ENCODE measurements at regions not wholly inside any gene's neighbourhood (a gene's known extent, or its start where the extent isn't known, plus 50 kb on each side); places are given as distances from the start of the nearest gene placed in this dataset.

DNA sequence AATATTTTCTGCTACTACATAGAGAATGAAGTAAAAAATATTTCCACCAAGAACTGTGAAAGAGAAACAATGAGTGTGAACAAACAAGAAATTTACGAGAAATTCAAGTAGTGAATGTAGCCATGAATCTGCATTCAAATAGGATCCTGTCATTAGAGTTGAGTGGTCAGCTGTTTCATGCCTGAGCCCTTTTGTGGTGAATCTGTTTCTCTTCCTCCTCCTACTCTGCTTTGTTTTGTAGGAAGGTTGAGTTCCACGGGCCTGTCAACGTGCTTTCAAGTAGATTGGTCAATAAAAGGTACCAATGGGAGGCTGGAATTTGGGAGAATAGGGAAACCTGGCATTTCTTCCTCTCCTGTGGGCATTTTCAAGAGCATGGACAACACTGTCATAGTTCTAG, 1749.6 kb upstream of the FLRT2 start:
- H3K36me3 ChIP-seq, result no peaks in the 10 kb centered on the region
- WGBS, 2 donors, result 55 to 61% methylated on average over 3 of the region's 3 CpGs
- H3K27ac ChIP-seq, result no peak overlapping the region
- no peaks in the 10 kb centered on the region for H3K4me1 ChIP-seq
- no peak for ATAC-seq (ENCODE audit: low FRiP score in 2 of 2)
- no peaks in the 10 kb centered on the region for H3K27me3 ChIP-seq
- H3K4me3 ChIP-seq, result no peak overlapping the region
- no peak for TF ChIP-seq POLR2AphosphoS5 (IDR thresholded peaks at IDR 0.05)
- TF ChIP-seq, protein P1, sequence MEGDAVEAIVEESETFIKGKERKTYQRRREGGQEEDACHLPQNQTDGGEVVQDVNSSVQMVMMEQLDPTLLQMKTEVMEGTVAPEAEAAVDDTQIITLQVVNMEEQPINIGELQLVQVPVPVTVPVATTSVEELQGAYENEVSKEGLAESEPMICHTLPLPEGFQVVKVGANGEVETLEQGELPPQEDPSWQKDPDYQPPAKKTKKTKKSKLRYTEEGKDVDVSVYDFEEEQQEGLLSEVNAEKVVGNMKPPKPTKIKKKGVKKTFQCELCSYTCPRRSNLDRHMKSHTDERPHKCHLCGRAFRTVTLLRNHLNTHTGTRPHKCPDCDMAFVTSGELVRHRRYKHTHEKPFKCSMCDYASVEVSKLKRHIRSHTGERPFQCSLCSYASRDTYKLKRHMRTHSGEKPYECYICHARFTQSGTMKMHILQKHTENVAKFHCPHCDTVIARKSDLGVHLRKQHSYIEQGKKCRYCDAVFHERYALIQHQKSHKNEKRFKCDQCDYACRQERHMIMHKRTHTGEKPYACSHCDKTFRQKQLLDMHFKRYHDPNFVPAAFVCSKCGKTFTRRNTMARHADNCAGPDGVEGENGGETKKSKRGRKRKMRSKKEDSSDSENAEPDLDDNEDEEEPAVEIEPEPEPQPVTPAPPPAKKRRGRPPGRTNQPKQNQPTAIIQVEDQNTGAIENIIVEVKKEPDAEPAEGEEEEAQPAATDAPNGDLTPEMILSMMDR (IDR thresholded peaks at IDR 0.05), result no peak
- no peak for TF ChIP-seq POLR2A (IDR thresholded peaks at IDR 0.05)
- TF ChIP-seq EP300 (IDR thresholded peaks at IDR 0.05), result no peak
- no peaks in the 10 kb centered on the region for H3K9me3 ChIP-seq
- DNase-seq, result no peak

DNA sequence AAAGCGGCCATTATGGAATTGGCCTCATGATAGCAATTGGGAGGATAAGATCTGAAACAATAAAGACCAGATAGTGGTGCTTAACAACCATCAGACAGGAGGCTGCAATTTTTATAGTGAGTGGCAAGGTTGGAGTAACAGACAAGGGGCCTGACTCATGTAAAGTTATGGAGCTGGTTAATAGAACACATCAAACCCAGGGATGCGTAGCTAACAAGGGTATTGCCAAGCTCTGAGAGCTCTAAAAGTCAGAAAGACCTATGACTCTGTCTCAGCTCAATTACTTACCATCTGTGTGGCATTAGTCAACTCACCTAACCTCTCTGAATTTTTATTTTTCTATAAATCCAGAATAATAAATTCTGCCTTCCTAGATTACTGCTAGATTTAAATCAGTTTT, 1731.5 kb upstream of the FLRT2 start:
- 61 to 87% methylated on average over 2 of the region's 2 CpGs for WGBS, 2 donors
- DNase-seq, result no peak
- no peak for TF ChIP-seq EP300 (IDR thresholded peaks at IDR 0.05)
- no peak for TF ChIP-seq POLR2AphosphoS5 (IDR thresholded peaks at IDR 0.05)
- TF ChIP-seq, protein P1 (IDR thresholded peaks at IDR 0.05), result no peak
- TF ChIP-seq POLR2A (IDR thresholded peaks at IDR 0.05), result no peak

DNA sequence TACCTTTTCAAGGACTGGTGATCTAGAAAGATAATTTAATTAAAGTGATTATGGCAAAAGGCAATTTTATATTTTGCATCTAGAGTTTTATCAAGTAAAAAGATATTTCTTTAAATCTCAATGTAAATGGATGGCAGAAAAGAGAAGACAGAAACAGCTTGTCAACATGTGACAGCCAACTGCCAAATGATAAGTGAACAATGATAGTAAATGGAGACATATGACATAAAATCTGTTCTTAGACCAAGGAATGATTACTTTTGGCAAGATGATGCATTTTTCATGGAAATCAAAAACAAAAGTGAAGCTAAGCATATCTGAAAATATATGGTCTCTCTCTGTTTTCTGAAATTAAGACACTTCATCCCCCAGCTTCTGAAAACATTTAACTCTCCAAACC, 1730.7 kb upstream of the FLRT2 start:
- Histone ChIP-seq H3K9me3 (no peaks in the 10 kb centered on the region), H3K27ac (no peak overlapping the region), H3K4me3 (no peak overlapping the region), H3K4me1 (no peaks in the 10 kb centered on the region), H3K36me3 (no peaks in the 10 kb centered on the region), H3K27me3 (no peaks in the 10 kb centered on the region)
- ATAC-seq (ENCODE audit: low FRiP score in 2 of 2) (no peak), DNase-seq (no peak)
- TF ChIP-seq POLR2AphosphoS5 (IDR thresholded peaks at IDR 0.05), result no peak
- no peak for TF ChIP-seq EP300 (IDR thresholded peaks at IDR 0.05)
- TF ChIP-seq, protein P1 (IDR thresholded peaks at IDR 0.05), result no peak
- TF ChIP-seq POLR2A (IDR thresholded peaks at IDR 0.05), result no peak

More for the DNA sequence above, 1731.5 kb upstream of the FLRT2 start:
- Histone ChIP-seq H3K4me1 (no peaks in the 10 kb centered on the region), H3K27me3 (no peaks in the 10 kb centered on the region), H3K9me3 (no peaks in the 10 kb centered on the region), H3K36me3 (no peaks in the 10 kb centered on the region), H3K27ac (no peak overlapping the region), H3K4me3 (no peak overlapping the region)
- no peak for ATAC-seq (ENCODE audit: low FRiP score in 2 of 2)

DNA sequence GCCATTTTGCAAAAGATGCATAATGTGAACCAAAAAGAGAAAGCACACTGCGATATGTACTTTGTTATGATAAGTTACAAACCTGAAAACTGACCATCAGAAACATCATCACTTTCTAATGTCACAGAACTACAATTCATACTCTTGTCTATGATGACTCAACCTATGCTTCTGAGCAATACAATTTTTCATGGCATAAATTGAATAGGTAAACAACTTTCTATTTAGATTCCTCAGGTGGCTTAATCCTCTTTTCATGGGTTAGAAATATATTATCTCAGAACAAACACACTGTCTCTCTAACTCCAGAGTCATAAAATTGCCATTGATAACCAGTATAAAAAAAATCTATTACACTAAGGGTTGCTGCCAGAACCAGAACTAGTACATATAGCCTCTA, 1715.0 kb upstream of the FLRT2 start:
- H3K4me1 ChIP-seq, result no peaks in the 10 kb centered on the region
- ATAC-seq (ENCODE audit: low FRiP score in 2 of 2), result no peak
- H3K9me3 ChIP-seq, result no peaks in the 10 kb centered on the region
- no peaks in the 10 kb centered on the region for H3K36me3 ChIP-seq
- TF ChIP-seq EP300 (IDR thresholded peaks at IDR 0.05), result no peak
- TF ChIP-seq POLR2AphosphoS5 (IDR thresholded peaks at IDR 0.05), result no peak
- TF ChIP-seq, protein P1 (IDR thresholded peaks at IDR 0.05), result no peak
- TF ChIP-seq POLR2A (IDR thresholded peaks at IDR 0.05), result no peak
- 89 to 96% methylated on average over 1 of the region's 1 CpG for WGBS, 2 donors
- H3K27me3 ChIP-seq, result no peaks in the 10 kb centered on the region
- no peak overlapping the region for H3K4me3 ChIP-seq
- DNase-seq, result no peak
- H3K27ac ChIP-seq, result no peak overlapping the region

DNA sequence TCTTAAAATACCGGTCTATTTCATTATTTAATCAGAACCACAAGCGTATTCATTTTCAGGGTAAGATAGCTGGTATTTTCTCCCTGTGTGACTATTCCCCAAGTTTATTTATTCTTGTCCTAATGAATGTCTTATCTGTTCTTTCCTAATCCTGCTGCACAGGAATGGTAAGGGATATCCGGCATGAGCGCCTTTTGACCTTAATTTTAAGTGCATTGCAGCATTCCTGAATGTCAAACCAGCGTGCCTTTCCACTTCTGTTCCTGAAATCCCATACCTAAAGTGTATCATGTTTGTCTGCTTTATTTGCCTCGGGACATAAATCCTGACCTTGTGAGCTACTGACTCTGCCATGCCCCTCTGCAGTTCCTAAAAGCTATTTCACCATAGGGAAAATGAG, 1713.2 kb upstream of the FLRT2 start:
- WGBS, 2 donors, result 35 to 45% methylated on average over 6 of the region's 6 CpGs
- Histone ChIP-seq H3K27me3 (no peaks in the 10 kb centered on the region), H3K4me3 (no peak overlapping the region), H3K4me1 (no peaks in the 10 kb centered on the region), H3K36me3 (no peaks in the 10 kb centered on the region), H3K9me3 (no peaks in the 10 kb centered on the region), H3K27ac (no peak overlapping the region)
- TF ChIP-seq POLR2AphosphoS5 (IDR thresholded peaks at IDR 0.05), result no peak
- TF ChIP-seq POLR2A (IDR thresholded peaks at IDR 0.05), result no peak
- TF ChIP-seq, protein P1 (IDR thresholded peaks at IDR 0.05), result no peak
- no peak for TF ChIP-seq EP300 (IDR thresholded peaks at IDR 0.05)
- ATAC-seq (ENCODE audit: low FRiP score in 2 of 2) (no peak), DNase-seq (no peak)

Measured in upper lobe of left lung (tissue), 6 donors.